WTC11 (cell line): ENCODE measurements at regions not wholly inside any gene's neighbourhood (a gene's known extent, or its start where the extent isn't known, plus 50 kb on each side); places are given as distances from the start of the nearest gene placed in this dataset.

Source experiments
- AR ChIP-seq: fragments of 250-450 bp; sonication (Bioruptor Pico); IDR thresholded peaks from 2 replicates; pipeline ENCODE4 v1.9.0; 2021; ENCODE audit warnings: mild to moderate bottlenecking
- ATF3 ChIP-seq: sonication (generic); formaldehyde crosslinking; conservative IDR thresholded peaks from 2 replicates; pipeline ENCODE4 v1.8.1; 2022; ENCODE audit warnings: mild to moderate bottlenecking, missing genetic modification reagents
- CDX4 ChIP-seq: fragments of 250-450 bp; sonication (Bioruptor Pico); IDR thresholded peaks from 2 replicates; pipeline ENCODE4 v1.9.0; 2021; ENCODE audit warnings: moderate library complexity, mild to moderate bottlenecking, inconsistent platforms, borderline replicate concordance
- CTCF ChIP-seq: fragments of 200-600 bp; IDR thresholded peaks from 2 replicates; pipeline ENCODE4 v1.8.0; 2022; ENCODE audit warnings: antibody characterized with exemption
- ERG ChIP-seq: fragments of 250-450 bp; sonication (Bioruptor Pico); IDR thresholded peaks from 2 replicates; pipeline ENCODE4 v1.8.0; 2021; ENCODE audit warnings: mild to moderate bottlenecking
- FOXK1 ChIP-seq: sonication (generic); formaldehyde crosslinking; IDR thresholded peaks from 2 replicates; pipeline ENCODE4 v1.8.0; 2022; ENCODE audit warnings: mild to moderate bottlenecking, moderate library complexity, missing genetic modification reagents
- IRF2 ChIP-seq: sonication (generic); formaldehyde crosslinking; IDR thresholded peaks from 2 replicates; pipeline ENCODE4 v1.8.0; 2022; ENCODE audit warnings: low read depth, missing genetic modification reagents, borderline replicate concordance
- JUN ChIP-seq: sonication (generic); formaldehyde crosslinking; IDR thresholded peaks from 2 replicates; pipeline ENCODE4 v1.8.0; 2023; ENCODE audit warnings: mild to moderate bottlenecking, missing genetic modification reagents
- MLX ChIP-seq: sonication (generic); formaldehyde crosslinking; IDR thresholded peaks from 2 replicates; pipeline ENCODE4 v1.8.1; 2023; ENCODE audit warnings: mild to moderate bottlenecking, missing genetic modification reagents, moderate library complexity
- NR2C2 ChIP-seq: sonication (generic); formaldehyde crosslinking; IDR thresholded peaks from 2 replicates; pipeline ENCODE4 v1.8.0; 2022; ENCODE audit warnings: mild to moderate bottlenecking, missing genetic modification reagents
- OVOL2 ChIP-seq: fragments of 250-450 bp; sonication (Bioruptor Pico); IDR thresholded peaks from 2 replicates; pipeline ENCODE4 v1.9.0; 2021; ENCODE audit warnings: mild to moderate bottlenecking, borderline replicate concordance
- SMAD4 ChIP-seq: sonication (generic); formaldehyde crosslinking; IDR thresholded peaks from 2 replicates; pipeline ENCODE4 v1.8.0; 2022; ENCODE audit warnings: mild to moderate bottlenecking, missing genetic modification reagents
- ZNF232 ChIP-seq: sonication (generic); formaldehyde crosslinking; IDR thresholded peaks from 2 replicates; pipeline ENCODE4 v1.8.0; 2022; ENCODE audit warnings: mild to moderate bottlenecking, missing genetic modification reagents
- ZNF263 ChIP-seq: sonication (generic); formaldehyde crosslinking; IDR thresholded peaks from 2 replicates; pipeline ENCODE4 v1.8.1; 2022; ENCODE audit warnings: low read depth, mild to moderate bottlenecking, moderate library complexity, missing genetic modification reagents
- ZNF317 ChIP-seq: sonication (generic); formaldehyde crosslinking; IDR thresholded peaks from 2 replicates; pipeline ENCODE4 v1.8.1; 2023; ENCODE audit warnings: low read depth, mild to moderate bottlenecking, moderate library complexity, missing genetic modification reagents, borderline replicate concordance
- ZNF425 ChIP-seq: fragments of 250-450 bp; sonication (Bioruptor Pico); conservative IDR thresholded peaks from 2 replicates; pipeline ENCODE4 v1.9.0; 2021; ENCODE audit warnings: mild to moderate bottlenecking
- ZNF512 ChIP-seq: sonication (generic); formaldehyde crosslinking; IDR thresholded peaks from 2 replicates; pipeline ENCODE4 v1.8.1; 2022; ENCODE audit warnings: missing genetic modification reagents, borderline replicate concordance
- ZNF532 ChIP-seq: fragments of 250-450 bp; sonication (Bioruptor Pico); IDR thresholded peaks from 2 replicates; pipeline ENCODE4 v1.9.0; 2021; ENCODE audit warnings: mild to moderate bottlenecking, borderline replicate concordance
- ZNF671 ChIP-seq: fragments of 250-450 bp; sonication (Bioruptor Pico); IDR thresholded peaks from 2 replicates; pipeline ENCODE4 v1.8.0; 2021; ENCODE audit warnings: mild to moderate bottlenecking
- ZSCAN18 ChIP-seq: fragments of 250-450 bp; sonication (Bioruptor Pico); IDR thresholded peaks from 2 replicates; pipeline ENCODE4 v2.1.2; 2022; ENCODE audit warnings: mild to moderate bottlenecking, moderate library complexity

GRCh38 chr2:61764035-61764800 lies 89.6 kb downstream of the FAM161A start (continued):
- no peak for TF ChIP-seq ZNF532 (CRISPR knock-in tag)
- TF ChIP-seq IRF2 (CRISPR knock-in tag): no peak
- TF ChIP-seq SMAD4: no peak
- TF ChIP-seq ZNF512: no peak
- TF ChIP-seq CTCF: no peak
- TF ChIP-seq NR2C2 (CRISPR knock-in tag): peak; percentile 41; the same call in 1 of the 2 replicates
- TF ChIP-seq ZNF425: no peak
- no peak for TF ChIP-seq ZNF671
- no peak for TF ChIP-seq CDX4 (CRISPR knock-in tag)
- peak; percentile 90; the same call in 1 of the 2 replicates for TF ChIP-seq FOXK1 (CRISPR knock-in tag)
- TF ChIP-seq MLX (CRISPR knock-in tag): no peak
- TF ChIP-seq OVOL2 (CRISPR knock-in tag): no peak
- TF ChIP-seq ERG (CRISPR knock-in tag): no peak
- no peak for TF ChIP-seq ZNF263 (CRISPR knock-in tag)
- TF ChIP-seq ZNF232 (CRISPR knock-in tag): peak; percentile 80
- no peak for TF ChIP-seq ZSCAN18 (CRISPR knock-in tag)
- no peak for TF ChIP-seq JUN
- no peak for TF ChIP-seq ATF3 (CRISPR knock-in tag)
- no peak for TF ChIP-seq AR (CRISPR knock-in tag)
- TF ChIP-seq ZNF317 (CRISPR knock-in tag): no peak
